ENCODE measurements at regions not wholly inside any gene's neighbourhood (a gene's known extent, or its start where the extent isn't known, plus 50 kb on each side); places are given as distances from the start of the nearest gene placed in this dataset.
"Not testable (repeated sequence)": the region's sequence is repeated elsewhere in the genome, so short reads cannot be mapped to it uniquely, and the experiment has no call there.

DNA sequence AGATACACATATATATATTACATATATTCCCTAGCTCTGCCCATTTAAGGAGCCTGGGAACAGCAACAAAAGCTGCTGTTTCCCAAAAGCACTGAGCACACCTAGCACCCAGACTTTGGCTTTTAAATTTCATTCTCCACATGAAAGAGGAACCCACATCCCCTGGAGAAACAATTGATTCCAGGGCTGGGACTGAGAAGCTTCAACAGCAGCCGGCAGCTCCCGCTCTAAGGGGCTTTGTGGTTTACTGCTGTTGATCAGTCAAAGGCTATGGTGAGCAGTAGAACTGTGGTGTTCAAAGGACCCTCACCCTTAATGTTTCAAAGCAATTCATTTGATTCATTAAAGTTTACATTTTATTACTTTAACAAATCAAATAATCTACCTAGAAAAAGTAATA is 83.3 kb upstream of the SLC66A3 start:
- Mint-ChIP-seq H3K9me3 (no peaks in the 10 kb centered on the region), H3K36me3 (ENCODE audit: low read depth) (no peaks in the 10 kb centered on the region), H3K4me1 (ENCODE audit: low read depth) (peaks cover 16% of the 10 kb centered on the region), H3K27me3 (ENCODE audit: low read depth) (peaks cover 22% of the 10 kb centered on the region), H3K27ac (no peak overlapping the region), H3K4me3 (no peak overlapping the region)
- no peak for DNase-seq (ENCODE audit: low spot score)

GRCh38 chr2:11072550-11072949 is 82.7 kb upstream of the SLC66A3 start:
- Mint-ChIP-seq H3K27ac (no peak overlapping the region), H3K9me3 (no peaks in the 10 kb centered on the region), H3K4me3 (no peak overlapping the region), H3K36me3 (ENCODE audit: low read depth) (no peaks in the 10 kb centered on the region), H3K4me1 (ENCODE audit: low read depth) (peaks cover 16% of the 10 kb centered on the region), H3K27me3 (ENCODE audit: low read depth) (peaks cover 24% of the 10 kb centered on the region)
- no peak for DNase-seq (ENCODE audit: low spot score)

DNA sequence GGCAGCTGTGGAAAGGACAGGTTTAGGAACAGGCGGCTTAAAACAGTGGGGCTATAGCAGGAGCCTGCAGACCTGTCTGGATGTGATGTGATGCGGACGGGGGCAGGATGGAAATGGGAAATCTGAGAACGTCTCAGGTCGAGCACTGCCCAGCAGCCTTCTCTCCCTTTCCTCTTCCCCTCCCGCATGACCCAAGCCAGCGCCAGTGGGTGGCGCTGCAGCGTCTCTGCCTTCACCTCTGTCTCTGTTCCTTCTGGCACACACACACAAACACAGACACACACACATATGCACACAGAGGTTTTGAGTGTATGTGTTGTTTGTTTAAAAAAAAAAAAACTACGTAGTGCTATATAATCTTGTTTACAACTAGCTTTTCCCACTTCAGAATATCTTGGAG is 82.0 kb upstream of the SLC66A3 start:
- no peak for DNase-seq (ENCODE audit: low spot score)
- Mint-ChIP-seq H3K9me3 (no peaks in the 10 kb centered on the region), H3K27ac (no peak overlapping the region), H3K4me3 (no peak overlapping the region), H3K27me3 (ENCODE audit: low read depth) (peaks cover 29% of the 10 kb centered on the region), H3K4me1 (ENCODE audit: low read depth) (peaks cover 16% of the 10 kb centered on the region), H3K36me3 (ENCODE audit: low read depth) (no peaks in the 10 kb centered on the region)

- Mint-ChIP-seq H3K9me3 (no peaks in the 10 kb centered on the region), H3K4me3 (no peak overlapping the region), H3K4me1 (ENCODE audit: low read depth) (peaks cover 16% of the 10 kb centered on the region), H3K27ac (no peak overlapping the region), H3K27me3 (ENCODE audit: low read depth) (peaks cover 29% of the 10 kb centered on the region), H3K36me3 (ENCODE audit: low read depth) (no peaks in the 10 kb centered on the region)
- no peak for DNase-seq (ENCODE audit: low spot score)
Observed at GRCh38 chr2:11073776-11074175, 81.5 kb upstream of the SLC66A3 start.

GRCh38 chr2:11074246-11074820 is 80.9 kb upstream of the SLC66A3 start:
- DNase-seq (ENCODE audit: low spot score), result no peak
- no peak overlapping the region for H3K4me3 Mint-ChIP-seq
- peaks cover 29% of the 10 kb centered on the region for H3K27me3 Mint-ChIP-seq (ENCODE audit: low read depth)
- H3K9me3 Mint-ChIP-seq, result no peaks in the 10 kb centered on the region
- no peak overlapping the region for H3K27ac Mint-ChIP-seq
- H3K4me1 Mint-ChIP-seq (ENCODE audit: low read depth), result peaks cover 16% of the 10 kb centered on the region
- no peaks in the 10 kb centered on the region for H3K36me3 Mint-ChIP-seq (ENCODE audit: low read depth)

- H3K9me3 Mint-ChIP-seq, result no peaks in the 10 kb centered on the region
- no peak overlapping the region for H3K4me3 Mint-ChIP-seq
- H3K36me3 Mint-ChIP-seq (ENCODE audit: low read depth), result no peaks in the 10 kb centered on the region
- no peak for DNase-seq (ENCODE audit: low spot score)
- H3K27me3 Mint-ChIP-seq (ENCODE audit: low read depth), result peaks cover 29% of the 10 kb centered on the region
- H3K4me1 Mint-ChIP-seq (ENCODE audit: low read depth), result peaks cover 16% of the 10 kb centered on the region
- H3K27ac Mint-ChIP-seq, result no peak overlapping the region
Observed at GRCh38 chr2:11075221-11075620, 80.0 kb upstream of the SLC66A3 start.

DNA sequence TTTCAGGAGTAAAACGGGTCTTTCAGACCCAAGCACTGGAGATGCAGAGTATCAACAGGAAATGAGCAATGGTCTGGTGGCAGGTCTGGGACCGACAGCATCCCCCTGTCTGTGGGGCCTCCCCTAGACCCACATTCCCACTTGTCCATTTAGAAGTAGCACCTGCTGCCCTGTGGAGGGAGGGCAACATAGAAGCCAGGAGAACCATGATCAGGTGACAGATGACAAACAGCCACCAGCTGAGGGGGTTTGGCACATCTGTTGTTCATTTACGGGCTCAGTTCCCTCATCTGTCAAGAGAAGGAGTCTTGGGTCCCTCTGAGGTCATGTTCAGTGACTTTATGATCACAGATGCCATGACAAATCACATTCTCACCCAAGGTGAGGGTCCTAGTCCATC is 77.9 kb upstream of the SLC66A3 start:
- H3K9me3 Mint-ChIP-seq, result no peaks in the 10 kb centered on the region
- H3K27me3 Mint-ChIP-seq (ENCODE audit: low read depth), result peaks cover 23% of the 10 kb centered on the region
- H3K4me3 Mint-ChIP-seq, result no peak overlapping the region
- H3K36me3 Mint-ChIP-seq (ENCODE audit: low read depth), result no peaks in the 10 kb centered on the region
- peaks cover 8% of the 10 kb centered on the region for H3K4me1 Mint-ChIP-seq (ENCODE audit: low read depth)
- DNase-seq (ENCODE audit: low spot score), result no peak
- H3K27ac Mint-ChIP-seq, result no peak overlapping the region

DNA sequence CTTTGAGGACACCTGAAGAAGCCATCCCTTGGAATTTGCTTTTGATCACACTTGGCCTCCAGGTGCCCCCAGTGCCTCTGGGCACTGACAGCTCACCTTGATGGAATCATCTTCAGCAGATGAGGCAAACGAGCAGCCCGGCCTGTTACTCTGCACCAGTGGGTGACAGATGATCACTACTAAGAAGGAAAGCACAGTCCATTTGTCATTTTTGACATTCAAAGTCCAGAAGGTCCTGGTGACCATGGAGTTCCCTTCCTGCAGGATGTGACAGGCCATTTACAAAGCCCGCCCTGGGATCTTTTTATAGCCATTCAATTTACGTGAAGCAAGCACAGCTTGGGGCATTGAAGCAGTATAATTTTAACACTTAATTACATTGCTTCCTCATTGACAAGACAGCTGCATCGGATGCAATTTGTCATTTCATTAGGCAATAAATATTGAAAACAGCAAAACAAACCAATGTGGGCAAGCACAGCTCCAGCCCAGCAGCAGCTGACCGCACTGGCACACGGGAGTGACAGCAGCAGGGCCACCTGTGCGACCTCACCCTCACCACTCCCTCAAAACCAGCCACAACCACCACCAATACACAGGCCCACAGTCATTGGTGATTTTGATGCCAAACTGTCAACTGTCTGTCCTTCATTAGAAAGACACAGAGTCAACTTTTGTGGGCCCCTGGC is 76.0 kb upstream of the SLC66A3 start:
- H3K36me3 Mint-ChIP-seq (ENCODE audit: low read depth), result no peaks in the 10 kb centered on the region
- no peaks in the 10 kb centered on the region for H3K4me1 Mint-ChIP-seq (ENCODE audit: low read depth)
- no peaks in the 10 kb centered on the region for H3K9me3 Mint-ChIP-seq
- DNase-seq (ENCODE audit: low spot score), result no peak
- H3K4me3 Mint-ChIP-seq, result no peak overlapping the region
- H3K27me3 Mint-ChIP-seq (ENCODE audit: low read depth), result peaks cover 16% of the 10 kb centered on the region
- no peak overlapping the region for H3K27ac Mint-ChIP-seq

DNA sequence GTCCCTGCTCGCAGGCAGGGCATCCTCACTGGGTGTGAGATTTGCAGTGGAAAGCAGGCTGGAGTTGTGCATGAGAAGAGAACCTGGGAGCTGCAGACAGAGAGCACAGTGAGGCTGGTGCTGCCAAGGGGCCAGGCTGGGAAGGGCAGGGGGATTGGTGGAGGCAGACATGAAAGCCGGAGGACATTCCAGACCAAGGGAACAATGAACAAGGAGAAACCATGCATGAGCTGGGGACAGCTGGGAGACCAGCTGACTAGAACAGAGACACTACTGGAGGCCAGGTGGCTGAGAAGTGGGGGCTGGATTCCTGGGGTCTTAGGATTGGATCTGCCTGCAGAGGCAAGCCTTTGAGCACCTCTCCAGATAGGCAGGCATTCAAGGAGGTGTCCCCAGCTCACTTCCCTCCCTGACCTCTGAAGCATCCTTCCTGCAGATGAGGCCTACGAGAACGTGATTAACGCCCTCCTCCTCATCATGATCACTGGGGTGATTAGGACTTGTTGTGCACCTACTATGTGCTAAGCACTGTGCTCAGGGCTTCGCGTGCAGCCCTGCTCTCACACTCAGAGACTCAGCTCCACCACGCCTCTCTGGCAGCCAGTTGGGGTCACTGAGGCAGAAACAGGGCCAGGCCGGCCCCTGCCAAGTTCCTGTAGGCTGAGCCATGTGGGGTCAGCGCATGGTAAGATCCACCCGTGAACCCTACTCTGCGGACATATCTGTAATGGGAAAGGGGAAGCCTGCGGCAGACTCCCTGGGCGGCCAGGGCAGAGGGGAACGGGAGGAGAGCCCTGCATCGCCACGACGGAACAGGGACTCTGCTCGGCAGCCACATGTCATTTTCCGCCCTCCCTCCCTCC is 74.8 kb upstream of the SLC66A3 start:
- no peak overlapping the region for H3K4me3 Mint-ChIP-seq
- no peaks in the 10 kb centered on the region for H3K4me1 Mint-ChIP-seq (ENCODE audit: low read depth)
- no peak for DNase-seq (ENCODE audit: low spot score)
- peaks cover 19% of the 10 kb centered on the region for H3K27me3 Mint-ChIP-seq (ENCODE audit: low read depth)
- H3K36me3 Mint-ChIP-seq (ENCODE audit: low read depth), result no peaks in the 10 kb centered on the region
- H3K27ac Mint-ChIP-seq, result no peak overlapping the region
- H3K9me3 Mint-ChIP-seq, result no peaks in the 10 kb centered on the region

DNA sequence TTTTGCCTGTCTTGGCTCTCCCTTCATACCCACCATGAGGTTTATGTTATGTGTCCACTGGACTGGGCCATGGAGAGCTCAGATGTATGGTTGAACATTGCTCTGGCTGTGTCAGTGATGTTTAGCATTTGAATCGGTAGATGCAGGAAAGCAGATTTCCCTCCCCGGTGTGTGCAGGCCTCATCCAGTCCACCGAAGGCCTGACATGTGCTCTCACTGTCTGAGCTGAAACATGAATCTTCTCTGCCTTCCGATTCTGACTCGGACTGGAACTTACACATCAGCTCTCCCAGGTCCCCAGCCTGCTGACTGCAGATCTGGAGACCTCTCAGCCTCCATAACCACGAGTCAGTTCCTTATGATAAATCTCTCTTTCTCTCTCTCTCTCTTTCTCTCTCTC is 72.4 kb upstream of the SLC66A3 start:
- H3K27me3 Mint-ChIP-seq (ENCODE audit: low read depth), result peaks cover 28% of the 10 kb centered on the region
- H3K4me3 Mint-ChIP-seq, result no peak overlapping the region
- no peaks in the 10 kb centered on the region for H3K36me3 Mint-ChIP-seq (ENCODE audit: low read depth)
- H3K9me3 Mint-ChIP-seq, result no peaks in the 10 kb centered on the region
- H3K4me1 Mint-ChIP-seq (ENCODE audit: low read depth), result no peaks in the 10 kb centered on the region
- DNase-seq (ENCODE audit: low spot score), result no peak
- H3K27ac Mint-ChIP-seq, result no peak overlapping the region

- H3K4me3 Mint-ChIP-seq, result not testable (repeated sequence)
Observed at GRCh38 chr2:11088821-11089220, 66.4 kb upstream of the SLC66A3 start.

GRCh38 chr2:11090187-11090586 is 65.1 kb upstream of the SLC66A3 start:
- H3K27me3 Mint-ChIP-seq (ENCODE audit: low read depth), result peaks cover 48% of the 10 kb centered on the region
- no peaks in the 10 kb centered on the region for H3K36me3 Mint-ChIP-seq (ENCODE audit: low read depth)
- DNase-seq (ENCODE audit: low spot score), result no peak
- no peak overlapping the region for H3K4me3 Mint-ChIP-seq
- no peaks in the 10 kb centered on the region for H3K9me3 Mint-ChIP-seq
- no peaks in the 10 kb centered on the region for H3K4me1 Mint-ChIP-seq (ENCODE audit: low read depth)
- H3K27ac Mint-ChIP-seq, result no peak overlapping the region

More at GRCh38 chr2:11088821-11089220, 66.4 kb upstream of the SLC66A3 start:
- not testable (repeated sequence) for H3K36me3 Mint-ChIP-seq (ENCODE audit: low read depth); H3K9me3 Mint-ChIP-seq; H3K27ac Mint-ChIP-seq; H3K4me1 Mint-ChIP-seq (ENCODE audit: low read depth); DNase-seq (ENCODE audit: low spot score)
- H3K27me3 Mint-ChIP-seq (ENCODE audit: low read depth), result peaks cover 49% of the 10 kb centered on the region

DNA sequence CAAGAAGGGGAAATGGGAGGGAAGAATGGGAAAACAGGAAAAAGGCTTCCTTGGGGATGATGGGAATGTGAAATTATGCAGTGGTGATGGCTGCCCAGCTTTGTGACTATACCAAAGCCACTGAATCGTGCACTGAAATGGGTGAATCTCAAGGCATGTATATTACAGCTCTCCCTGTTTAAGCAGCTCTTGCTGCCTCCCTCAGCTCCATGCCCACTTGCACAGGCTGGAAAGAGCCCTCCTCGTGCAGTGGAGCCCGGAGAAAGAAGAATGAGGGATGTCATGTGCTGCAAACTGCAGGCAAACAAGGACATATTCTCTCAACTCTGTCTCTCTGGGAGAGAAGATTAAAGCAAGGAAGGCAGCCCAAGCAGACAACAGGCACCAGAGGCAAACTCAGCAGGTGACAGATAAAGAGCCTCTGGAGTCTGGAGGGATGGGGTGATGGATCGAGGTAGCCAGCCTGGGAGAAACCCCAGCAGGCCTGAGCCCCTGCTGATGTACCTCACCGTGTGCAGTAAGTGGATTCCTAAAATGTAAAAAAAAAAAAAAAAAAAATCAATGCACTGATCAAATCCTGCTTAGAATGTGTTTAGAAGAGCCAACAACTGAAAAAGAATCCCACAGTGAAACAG is 62.4 kb upstream of the SLC66A3 start:
- no peaks in the 10 kb centered on the region for H3K36me3 Mint-ChIP-seq (ENCODE audit: low read depth)
- no peak overlapping the region for H3K4me3 Mint-ChIP-seq
- no peak for DNase-seq (ENCODE audit: low spot score)
- no peaks in the 10 kb centered on the region for H3K4me1 Mint-ChIP-seq (ENCODE audit: low read depth)
- no peak overlapping the region for H3K27ac Mint-ChIP-seq
- peaks cover 41% of the 10 kb centered on the region for H3K27me3 Mint-ChIP-seq (ENCODE audit: low read depth)
- no peaks in the 10 kb centered on the region for H3K9me3 Mint-ChIP-seq

GRCh38 chr2:11093467-11093866 is 61.8 kb upstream of the SLC66A3 start:
- Mint-ChIP-seq H3K36me3 (ENCODE audit: low read depth) (no peaks in the 10 kb centered on the region), H3K27ac (no peak overlapping the region), H3K4me3 (no peak overlapping the region), H3K27me3 (ENCODE audit: low read depth) (peaks cover 44% of the 10 kb centered on the region), H3K4me1 (ENCODE audit: low read depth) (no peaks in the 10 kb centered on the region), H3K9me3 (no peaks in the 10 kb centered on the region)
- DNase-seq (ENCODE audit: low spot score), result no peak
